ENCODE measurements at regions not wholly inside any gene's neighbourhood (a gene's known extent, or its start where the extent isn't known, plus 50 kb on each side); places are given as distances from the start of the nearest gene placed in this dataset.

DNA sequence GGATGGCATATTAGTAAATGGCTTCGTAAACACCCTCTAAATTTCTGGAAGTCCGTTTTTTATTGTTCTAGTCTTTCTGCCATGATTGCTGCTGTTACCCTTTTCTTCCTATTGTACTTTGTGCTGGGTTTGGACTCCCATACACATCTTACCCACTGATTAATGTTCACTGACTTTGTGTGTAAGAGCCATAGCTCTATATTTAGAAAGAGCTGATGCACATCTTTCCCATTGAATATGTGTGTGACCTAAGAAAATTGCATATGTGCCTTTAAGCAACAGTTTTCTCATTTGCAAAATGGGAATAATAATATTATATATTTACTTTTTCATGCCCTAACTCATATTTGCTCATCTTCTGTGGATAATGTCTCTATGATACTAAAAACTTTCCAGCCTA lies 135.8 kb upstream of the DLX6 start:
- TF ChIP-seq, protein P1, sequence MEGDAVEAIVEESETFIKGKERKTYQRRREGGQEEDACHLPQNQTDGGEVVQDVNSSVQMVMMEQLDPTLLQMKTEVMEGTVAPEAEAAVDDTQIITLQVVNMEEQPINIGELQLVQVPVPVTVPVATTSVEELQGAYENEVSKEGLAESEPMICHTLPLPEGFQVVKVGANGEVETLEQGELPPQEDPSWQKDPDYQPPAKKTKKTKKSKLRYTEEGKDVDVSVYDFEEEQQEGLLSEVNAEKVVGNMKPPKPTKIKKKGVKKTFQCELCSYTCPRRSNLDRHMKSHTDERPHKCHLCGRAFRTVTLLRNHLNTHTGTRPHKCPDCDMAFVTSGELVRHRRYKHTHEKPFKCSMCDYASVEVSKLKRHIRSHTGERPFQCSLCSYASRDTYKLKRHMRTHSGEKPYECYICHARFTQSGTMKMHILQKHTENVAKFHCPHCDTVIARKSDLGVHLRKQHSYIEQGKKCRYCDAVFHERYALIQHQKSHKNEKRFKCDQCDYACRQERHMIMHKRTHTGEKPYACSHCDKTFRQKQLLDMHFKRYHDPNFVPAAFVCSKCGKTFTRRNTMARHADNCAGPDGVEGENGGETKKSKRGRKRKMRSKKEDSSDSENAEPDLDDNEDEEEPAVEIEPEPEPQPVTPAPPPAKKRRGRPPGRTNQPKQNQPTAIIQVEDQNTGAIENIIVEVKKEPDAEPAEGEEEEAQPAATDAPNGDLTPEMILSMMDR (IDR thresholded peaks at IDR 0.05), result no peak

DNA sequence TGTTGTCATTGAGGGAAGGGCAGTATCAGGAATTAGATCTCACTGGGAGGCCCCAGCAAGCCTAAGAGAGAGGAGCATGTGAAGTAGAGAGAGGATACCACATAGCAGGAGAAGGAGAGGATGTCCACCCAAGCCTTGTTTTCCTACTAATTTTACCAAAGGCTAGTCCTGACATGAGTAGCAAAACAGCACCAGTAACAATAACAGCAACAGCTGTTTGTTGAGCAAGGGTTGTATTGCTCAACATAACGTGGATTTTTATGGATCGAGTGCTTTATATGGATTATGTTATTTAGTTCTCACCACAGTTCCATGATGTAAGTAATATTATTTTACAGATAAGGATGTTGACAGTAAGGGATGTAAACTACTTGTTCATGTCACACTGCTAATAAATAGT lies 135.2 kb upstream of the DLX6 start:
- TF ChIP-seq, protein P1 (IDR thresholded peaks at IDR 0.05), result no peak

DNA sequence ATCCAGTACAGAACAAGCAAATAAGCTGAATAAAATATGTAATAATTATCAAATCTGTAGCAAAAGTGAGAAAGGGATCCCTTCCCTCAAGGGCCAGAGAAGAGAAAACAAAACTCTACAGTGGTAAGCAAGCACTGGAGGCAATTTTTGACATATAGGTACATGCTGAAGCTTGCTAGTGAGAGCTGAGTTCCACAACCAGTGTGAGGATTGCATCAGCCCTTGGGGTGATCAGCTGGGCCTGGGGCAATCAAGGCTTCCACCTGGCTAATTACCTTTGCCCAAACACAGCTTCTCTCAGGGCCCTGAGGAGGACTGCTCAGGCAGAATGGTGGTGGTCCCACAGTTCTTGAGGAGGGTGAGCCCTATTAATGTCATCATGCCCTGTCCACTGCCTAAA lies 134.4 kb upstream of the DLX6 start:
- TF ChIP-seq, protein P1 (IDR thresholded peaks at IDR 0.05), result no peak

DNA sequence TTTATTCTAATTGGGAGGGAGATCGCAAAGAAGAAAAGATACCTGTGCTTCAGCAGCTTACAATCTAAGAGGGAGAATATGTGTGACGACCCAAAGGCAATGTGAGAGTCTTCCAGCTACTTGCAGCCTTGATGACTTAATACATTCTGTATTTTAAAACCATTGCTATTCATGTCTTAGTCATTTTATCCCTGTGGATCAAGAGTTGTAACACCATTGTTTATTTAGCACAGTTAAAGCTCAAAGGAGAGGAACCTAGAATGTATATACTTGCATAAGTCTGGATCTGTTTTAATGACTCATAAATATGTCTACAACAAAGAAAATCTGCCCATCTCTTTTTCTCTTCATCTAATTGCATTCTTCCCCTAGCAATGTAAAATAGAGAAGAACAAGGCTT lies 117.9 kb upstream of the DLX6 start:
- TF ChIP-seq, protein P1 (IDR thresholded peaks at IDR 0.05), result no peak

DNA sequence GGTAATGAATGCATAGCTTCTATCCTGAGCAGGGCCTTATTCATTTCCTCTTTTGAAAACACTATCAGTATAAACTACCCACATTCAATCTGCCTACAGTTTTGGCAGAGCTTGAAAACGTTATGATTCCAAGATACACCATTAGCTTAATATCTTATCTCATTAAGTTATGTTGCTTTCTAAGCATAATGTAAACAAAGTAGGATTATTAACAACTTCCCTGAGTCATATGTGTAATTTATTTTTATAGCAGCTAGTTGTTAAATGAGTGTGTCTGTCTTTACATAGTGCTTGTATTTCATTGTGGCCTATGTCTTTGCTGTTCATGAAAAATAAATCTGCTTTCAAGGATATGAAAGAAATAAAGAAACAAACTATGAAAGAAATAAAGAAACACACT lies 106.2 kb upstream of the DLX6 start:
- TF ChIP-seq, protein P1 (IDR thresholded peaks at IDR 0.05), result no peak

DNA sequence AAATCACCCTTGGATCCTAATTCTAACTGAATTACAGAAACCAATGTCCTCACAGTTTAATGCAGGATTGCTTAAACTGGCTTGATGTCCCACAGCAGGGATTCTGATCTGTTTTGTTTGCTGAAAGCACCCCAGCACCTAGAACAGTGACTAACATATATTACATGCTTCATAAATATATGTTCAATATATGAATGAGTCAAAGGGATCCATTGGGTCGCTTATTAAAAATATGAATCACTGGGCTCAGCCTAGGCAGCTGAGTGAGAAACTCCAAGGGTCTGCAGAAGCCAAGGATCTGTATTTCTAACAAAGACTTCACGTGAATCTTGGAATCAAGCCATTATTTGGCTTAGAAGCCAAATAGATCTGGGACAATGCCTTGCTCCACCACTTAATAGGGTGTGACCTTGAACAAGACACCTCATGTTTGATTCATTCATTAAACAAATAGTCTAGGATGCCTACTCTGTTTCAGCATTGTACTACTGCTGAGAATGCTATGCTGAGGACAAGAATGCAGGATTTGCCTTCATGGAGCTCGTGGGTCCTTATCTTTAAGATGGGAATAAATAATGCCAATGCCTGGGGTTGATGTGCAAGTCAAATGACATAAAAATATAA lies 103.4 kb upstream of the DLX6 start:
- TF ChIP-seq, protein P1 (IDR thresholded peaks at IDR 0.05), result no peak

DNA sequence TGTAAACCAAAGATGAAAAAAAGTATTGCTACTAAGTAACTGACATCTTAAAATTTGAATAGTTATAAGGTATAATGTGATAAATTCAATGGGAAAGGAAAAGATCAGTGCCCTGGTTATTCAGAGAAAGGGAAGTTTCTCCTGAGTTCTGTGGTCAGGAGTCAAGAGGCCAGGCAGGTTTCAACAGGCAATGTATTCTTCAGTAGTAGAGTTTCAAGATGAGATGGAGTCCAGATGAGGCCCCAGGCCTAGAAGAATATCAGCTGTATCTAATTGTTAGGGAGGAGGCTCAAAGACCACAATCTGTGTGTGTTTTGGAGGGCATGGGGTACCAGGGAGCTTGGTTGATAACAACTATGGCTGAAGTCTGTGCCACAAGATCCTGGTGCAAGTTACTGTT lies 101.4 kb upstream of the DLX6 start:
- TF ChIP-seq, protein P1 (IDR thresholded peaks at IDR 0.05), result no peak

DNA sequence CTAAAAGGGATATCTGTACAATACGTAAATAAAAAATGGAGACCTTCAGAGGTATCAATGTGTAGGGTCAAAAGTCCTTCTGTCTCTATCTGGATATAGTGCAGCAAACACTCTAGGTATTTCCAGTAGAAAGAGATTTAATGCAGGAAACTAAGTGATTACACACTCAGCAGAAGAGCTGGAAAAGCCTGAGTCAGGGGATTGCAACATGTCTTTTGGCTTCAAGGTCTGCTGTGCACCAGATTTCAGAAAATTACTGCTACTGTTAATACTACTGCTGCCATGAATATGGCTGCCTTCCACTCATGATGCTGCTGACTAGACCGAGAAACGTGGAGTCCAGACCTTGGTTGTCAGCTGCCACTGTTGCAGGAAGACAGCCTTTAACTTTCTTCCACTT lies 94.9 kb upstream of the DLX6 start:
- TF ChIP-seq, protein P1 (IDR thresholded peaks at IDR 0.05), result no peak

Measured in LNCAP (cell line).